GM23338 (cell line): ENCODE measurements at regions not wholly inside any gene's neighbourhood (a gene's known extent, or its start where the extent isn't known, plus 50 kb on each side); places are given as distances from the start of the nearest gene placed in this dataset.

Experiments used
- ATAC-seq: fragments of 200-7000 bp; cut with Tn5 transposase; 3 replicates; pipeline ENCODE4 v1.9.1; 2020
- DNase-seq: peaks from one replicate; pipeline ENCODE4 v3.0.0-alpha.2; 2015; ENCODE audit warnings: low spot score
- H2AFZ ChIP-seq: fragments of 200-600 bp; sonication (generic); 2 replicates; pipeline ENCODE4 v1.8.0; 2016; ENCODE audit warnings: antibody characterized with exemption, mild to moderate bottlenecking, moderate library complexity
- H3F3A ChIP-seq: fragments of 200-600 bp; sonication (generic); replicated peaks from 2 replicates; pipeline ENCODE4 v1.8.0; 2017; ENCODE audit warnings: antibody characterized with exemption, mixed run types, low read depth
- H3K27ac ChIP-seq: fragments of 200-600 bp; sonication (generic); 2 replicates; pipeline ENCODE4 v1.6.1; 2016; ENCODE audit warnings: low read depth
- H3K27me3 ChIP-seq: fragments of 200-600 bp; sonication (generic); 2 replicates; pipeline ENCODE4 v1.8.0; 2016; ENCODE audit warnings: mild to moderate bottlenecking, mixed run types, moderate library complexity; ENCODE audit not compliant: insufficient read depth
- H3K36me3 ChIP-seq: fragments of 200-600 bp; sonication (generic); 2 replicates; pipeline ENCODE4 v1.8.0; 2016; ENCODE audit warnings: mild to moderate bottlenecking; ENCODE audit not compliant: insufficient read depth
- H3K4me1 ChIP-seq: fragments of 200-600 bp; sonication (generic); 2 replicates; pipeline ENCODE4 v1.8.0; 2016; ENCODE audit warnings: mild to moderate bottlenecking, moderate library complexity; ENCODE audit not compliant: insufficient read depth
- H3K4me2 ChIP-seq: fragments of 200-600 bp; sonication (generic); 2 replicates; pipeline ENCODE4 v1.7.1; 2017; ENCODE audit warnings: mixed run types
- H3K4me3 ChIP-seq: fragments of 200-600 bp; sonication (generic); 2 replicates; pipeline ENCODE4 v1.6.1; 2016; ENCODE audit warnings: mixed run types
- H3K79me2 ChIP-seq: fragments of 200-600 bp; sonication (generic); replicated peaks from 2 replicates; pipeline ENCODE4 v1.8.0; 2017; ENCODE audit warnings: mild to moderate bottlenecking; ENCODE audit not compliant: insufficient read depth
- H3K9me2 ChIP-seq: fragments of 200-600 bp; sonication (generic); 2 replicates; pipeline ENCODE4 v1.8.0; 2017; ENCODE audit not compliant: insufficient read depth
- H4K20me1 ChIP-seq: fragments of 200-600 bp; sonication (generic); replicated peaks from 2 replicates; pipeline ENCODE4 v1.8.0; 2017; ENCODE audit warnings: mild to moderate bottlenecking; ENCODE audit not compliant: insufficient read depth
- H3K27ac Mint-ChIP-seq: 2 replicates; pipeline ENCODE4 v1.8.0; 2020; ENCODE audit warnings: inconsistent platforms, mild to moderate bottlenecking, moderate library complexity, mixed read lengths
- H3K27me3 Mint-ChIP-seq: 3 replicates; pipeline ENCODE4 v1.8.0; 2022; ENCODE audit warnings: low read depth, mild to moderate bottlenecking, moderate library complexity, mixed read lengths, inconsistent platforms; ENCODE audit not compliant: insufficient read depth, poor library complexity
- H3K36me3 Mint-ChIP-seq: 3 replicates; pipeline ENCODE4 v1.8.0; 2021; ENCODE audit warnings: low read depth, mild to moderate bottlenecking, inconsistent platforms, moderate library complexity, mixed read lengths
- H3K4me1 Mint-ChIP-seq: 3 replicates; pipeline ENCODE4 v1.8.0; 2020; ENCODE audit warnings: mild to moderate bottlenecking, inconsistent platforms, mixed read lengths
- H3K4me3 Mint-ChIP-seq: 3 replicates; pipeline ENCODE4 v1.8.0; 2021; ENCODE audit warnings: moderate library complexity, mild to moderate bottlenecking, inconsistent platforms, mixed read lengths
- H3K9me3 Mint-ChIP-seq: 3 replicates; pipeline ENCODE4 v1.8.0; 2020; ENCODE audit warnings: moderate library complexity, mild to moderate bottlenecking, inconsistent platforms, mixed read lengths
- JUNB ChIP-seq: IDR thresholded peaks from one replicate; pipeline ENCODE4 v1.6.1; 2016; ENCODE audit warnings: antibody characterized with exemption; ENCODE audit not compliant: unreplicated experiment
- ZNF331 ChIP-seq: fragments of 250-450 bp; sonication (Bioruptor Pico); IDR thresholded peaks from 2 replicates; pipeline ENCODE4 v1.5.0; 2020; ENCODE audit warnings: low read depth, mild to moderate bottlenecking, moderate library complexity
- TF ChIP-seq, protein P1 (sequence below): IDR thresholded peaks from one replicate; pipeline ENCODE4 v1.6.1; 2018; ENCODE audit warnings: antibody characterized with exemption; ENCODE audit not compliant: unreplicated experiment
- TF ChIP-seq, protein P2 (sequence below): fragments of 250-450 bp; sonication (Bioruptor Pico); IDR thresholded peaks from 2 replicates; pipeline ENCODE4 v1.5.0; 2020; ENCODE audit warnings: mild to moderate bottlenecking, moderate library complexity

DNA sequence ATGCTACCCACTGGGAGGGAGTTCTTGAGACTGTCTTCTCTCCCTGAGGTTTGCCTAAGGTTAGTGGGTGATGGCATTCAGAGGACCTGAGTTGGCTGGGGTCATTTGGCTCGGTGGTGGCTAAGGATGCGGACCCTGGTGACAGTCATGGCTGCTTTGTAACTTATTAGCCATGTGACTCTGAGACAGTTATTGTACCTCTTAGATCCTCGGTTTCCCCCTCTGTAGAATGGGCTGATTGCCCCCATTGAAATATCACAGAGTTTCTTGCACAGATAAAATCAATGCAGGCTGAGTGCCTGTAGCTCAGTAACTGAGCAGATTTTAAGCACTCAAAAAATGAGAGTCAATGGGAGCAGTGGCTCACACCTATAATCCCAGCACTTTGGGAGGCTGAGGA lies 96.7 kb upstream of the MED13L start:
- Histone ChIP-seq H3K4me3 (no peak overlapping the region), H2AFZ (no peak overlapping the region), H3K79me2 (no peaks in the 10 kb centered on the region), H3K4me2 (no peak overlapping the region), H3K4me1 (peaks cover 7% of the 10 kb centered on the region; the same call in 1 of the 2 replicates), H3K9me2 (no peaks in the 10 kb centered on the region), H4K20me1 (no peaks in the 10 kb centered on the region), H3F3A (peaks cover 14% of the 10 kb centered on the region), H3K36me3 (no peaks in the 10 kb centered on the region), H3K27me3 (no peaks in the 10 kb centered on the region), H3K27ac (no peak overlapping the region)
- no peak for ATAC-seq
- no peak overlapping the region for H3K4me3 Mint-ChIP-seq
- TF ChIP-seq, protein P1, sequence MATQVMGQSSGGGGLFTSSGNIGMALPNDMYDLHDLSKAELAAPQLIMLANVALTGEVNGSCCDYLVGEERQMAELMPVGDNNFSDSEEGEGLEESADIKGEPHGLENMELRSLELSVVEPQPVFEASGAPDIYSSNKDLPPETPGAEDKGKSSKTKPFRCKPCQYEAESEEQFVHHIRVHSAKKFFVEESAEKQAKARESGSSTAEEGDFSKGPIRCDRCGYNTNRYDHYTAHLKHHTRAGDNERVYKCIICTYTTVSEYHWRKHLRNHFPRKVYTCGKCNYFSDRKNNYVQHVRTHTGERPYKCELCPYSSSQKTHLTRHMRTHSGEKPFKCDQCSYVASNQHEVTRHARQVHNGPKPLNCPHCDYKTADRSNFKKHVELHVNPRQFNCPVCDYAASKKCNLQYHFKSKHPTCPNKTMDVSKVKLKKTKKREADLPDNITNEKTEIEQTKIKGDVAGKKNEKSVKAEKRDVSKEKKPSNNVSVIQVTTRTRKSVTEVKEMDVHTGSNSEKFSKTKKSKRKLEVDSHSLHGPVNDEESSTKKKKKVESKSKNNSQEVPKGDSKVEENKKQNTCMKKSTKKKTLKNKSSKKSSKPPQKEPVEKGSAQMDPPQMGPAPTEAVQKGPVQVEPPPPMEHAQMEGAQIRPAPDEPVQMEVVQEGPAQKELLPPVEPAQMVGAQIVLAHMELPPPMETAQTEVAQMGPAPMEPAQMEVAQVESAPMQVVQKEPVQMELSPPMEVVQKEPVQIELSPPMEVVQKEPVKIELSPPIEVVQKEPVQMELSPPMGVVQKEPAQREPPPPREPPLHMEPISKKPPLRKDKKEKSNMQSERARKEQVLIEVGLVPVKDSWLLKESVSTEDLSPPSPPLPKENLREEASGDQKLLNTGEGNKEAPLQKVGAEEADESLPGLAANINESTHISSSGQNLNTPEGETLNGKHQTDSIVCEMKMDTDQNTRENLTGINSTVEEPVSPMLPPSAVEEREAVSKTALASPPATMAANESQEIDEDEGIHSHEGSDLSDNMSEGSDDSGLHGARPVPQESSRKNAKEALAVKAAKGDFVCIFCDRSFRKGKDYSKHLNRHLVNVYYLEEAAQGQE, result no peak
- TF ChIP-seq, protein P2, sequence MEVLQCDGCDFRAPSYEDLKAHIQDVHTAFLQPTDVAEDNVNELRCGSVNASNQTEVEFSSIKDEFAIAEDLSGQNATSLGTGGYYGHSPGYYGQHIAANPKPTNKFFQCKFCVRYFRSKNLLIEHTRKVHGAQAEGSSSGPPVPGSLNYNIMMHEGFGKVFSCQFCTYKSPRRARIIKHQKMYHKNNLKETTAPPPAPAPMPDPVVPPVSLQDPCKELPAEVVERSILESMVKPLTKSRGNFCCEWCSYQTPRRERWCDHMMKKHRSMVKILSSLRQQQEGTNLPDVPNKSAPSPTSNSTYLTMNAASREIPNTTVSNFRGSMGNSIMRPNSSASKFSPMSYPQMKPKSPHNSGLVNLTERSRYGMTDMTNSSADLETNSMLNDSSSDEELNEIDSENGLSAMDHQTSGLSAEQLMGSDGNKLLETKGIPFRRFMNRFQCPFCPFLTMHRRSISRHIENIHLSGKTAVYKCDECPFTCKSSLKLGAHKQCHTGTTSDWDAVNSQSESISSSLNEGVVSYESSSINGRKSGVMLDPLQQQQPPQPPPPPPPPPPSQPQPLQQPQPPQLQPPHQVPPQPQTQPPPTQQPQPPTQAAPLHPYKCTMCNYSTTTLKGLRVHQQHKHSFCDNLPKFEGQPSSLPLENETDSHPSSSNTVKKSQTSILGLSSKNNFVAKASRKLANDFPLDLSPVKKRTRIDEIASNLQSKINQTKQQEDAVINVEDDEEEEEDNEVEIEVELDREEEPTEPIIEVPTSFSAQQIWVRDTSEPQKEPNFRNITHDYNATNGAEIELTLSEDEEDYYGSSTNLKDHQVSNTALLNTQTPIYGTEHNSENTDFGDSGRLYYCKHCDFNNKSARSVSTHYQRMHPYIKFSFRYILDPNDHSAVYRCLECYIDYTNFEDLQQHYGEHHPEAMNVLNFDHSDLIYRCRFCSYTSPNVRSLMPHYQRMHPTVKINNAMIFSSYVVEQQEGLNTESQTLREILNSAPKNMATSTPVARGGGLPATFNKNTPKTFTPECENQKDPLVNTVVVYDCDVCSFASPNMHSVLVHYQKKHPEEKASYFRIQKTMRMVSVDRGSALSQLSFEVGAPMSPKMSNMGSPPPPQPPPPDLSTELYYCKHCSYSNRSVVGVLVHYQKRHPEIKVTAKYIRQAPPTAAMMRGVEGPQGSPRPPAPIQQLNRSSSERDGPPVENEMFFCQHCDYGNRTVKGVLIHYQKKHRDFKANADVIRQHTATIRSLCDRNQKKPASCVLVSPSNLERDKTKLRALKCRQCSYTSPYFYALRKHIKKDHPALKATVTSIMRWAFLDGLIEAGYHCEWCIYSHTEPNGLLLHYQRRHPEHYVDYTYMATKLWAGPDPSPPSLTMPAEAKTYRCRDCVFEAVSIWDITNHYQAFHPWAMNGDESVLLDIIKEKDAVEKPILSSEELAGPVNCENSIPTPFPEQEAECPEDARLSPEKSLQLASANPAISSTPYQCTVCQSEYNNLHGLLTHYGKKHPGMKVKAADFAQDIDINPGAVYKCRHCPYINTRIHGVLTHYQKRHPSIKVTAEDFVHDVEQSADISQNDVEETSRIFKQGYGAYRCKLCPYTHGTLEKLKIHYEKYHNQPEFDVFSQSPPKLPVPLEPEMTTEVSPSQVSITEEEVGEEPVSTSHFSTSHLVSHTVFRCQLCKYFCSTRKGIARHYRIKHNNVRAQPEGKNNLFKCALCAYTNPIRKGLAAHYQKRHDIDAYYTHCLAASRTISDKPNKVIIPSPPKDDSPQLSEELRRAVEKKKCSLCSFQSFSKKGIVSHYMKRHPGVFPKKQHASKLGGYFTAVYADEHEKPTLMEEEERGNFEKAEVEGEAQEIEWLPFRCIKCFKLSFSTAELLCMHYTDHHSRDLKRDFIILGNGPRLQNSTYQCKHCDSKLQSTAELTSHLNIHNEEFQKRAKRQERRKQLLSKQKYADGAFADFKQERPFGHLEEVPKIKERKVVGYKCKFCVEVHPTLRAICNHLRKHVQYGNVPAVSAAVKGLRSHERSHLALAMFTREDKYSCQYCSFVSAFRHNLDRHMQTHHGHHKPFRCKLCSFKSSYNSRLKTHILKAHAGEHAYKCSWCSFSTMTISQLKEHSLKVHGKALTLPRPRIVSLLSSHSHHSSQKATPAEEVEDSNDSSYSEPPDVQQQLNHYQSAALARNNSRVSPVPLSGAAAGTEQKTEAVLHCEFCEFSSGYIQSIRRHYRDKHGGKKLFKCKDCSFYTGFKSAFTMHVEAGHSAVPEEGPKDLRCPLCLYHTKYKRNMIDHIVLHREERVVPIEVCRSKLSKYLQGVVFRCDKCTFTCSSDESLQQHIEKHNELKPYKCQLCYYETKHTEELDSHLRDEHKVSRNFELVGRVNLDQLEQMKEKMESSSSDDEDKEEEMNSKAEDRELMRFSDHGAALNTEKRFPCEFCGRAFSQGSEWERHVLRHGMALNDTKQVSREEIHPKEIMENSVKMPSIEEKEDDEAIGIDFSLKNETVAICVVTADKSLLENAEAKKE, result no peak
- no peak for TF ChIP-seq JUNB
- TF ChIP-seq ZNF331 (CRISPR knock-in tag), result no peak
- peaks cover 32% of the 10 kb centered on the region for H3K4me1 Mint-ChIP-seq
- H3K27me3 Mint-ChIP-seq, result peaks cover 15% of the 10 kb centered on the region
- no peak overlapping the region for H3K27ac Mint-ChIP-seq
- no peak for DNase-seq
- H3K36me3 Mint-ChIP-seq, result no peaks in the 10 kb centered on the region
- H3K9me3 Mint-ChIP-seq, result peaks cover 7% of the 10 kb centered on the region; the same call in 2 of the 3 replicates
